ENCODE measurements at regions not wholly inside any gene's neighbourhood (a gene's known extent, or its start where the extent isn't known, plus 50 kb on each side); places are given as distances from the start of the nearest gene placed in this dataset.

GRCh38 chr5:4571248-4571948 lies 568.7 kb upstream of the ADAMTS16 start:
- no peak for DNase-seq
- no peak for FAIRE-seq
- intact Hi-C loops (cut with DNase I) = no loop called here

DNA sequence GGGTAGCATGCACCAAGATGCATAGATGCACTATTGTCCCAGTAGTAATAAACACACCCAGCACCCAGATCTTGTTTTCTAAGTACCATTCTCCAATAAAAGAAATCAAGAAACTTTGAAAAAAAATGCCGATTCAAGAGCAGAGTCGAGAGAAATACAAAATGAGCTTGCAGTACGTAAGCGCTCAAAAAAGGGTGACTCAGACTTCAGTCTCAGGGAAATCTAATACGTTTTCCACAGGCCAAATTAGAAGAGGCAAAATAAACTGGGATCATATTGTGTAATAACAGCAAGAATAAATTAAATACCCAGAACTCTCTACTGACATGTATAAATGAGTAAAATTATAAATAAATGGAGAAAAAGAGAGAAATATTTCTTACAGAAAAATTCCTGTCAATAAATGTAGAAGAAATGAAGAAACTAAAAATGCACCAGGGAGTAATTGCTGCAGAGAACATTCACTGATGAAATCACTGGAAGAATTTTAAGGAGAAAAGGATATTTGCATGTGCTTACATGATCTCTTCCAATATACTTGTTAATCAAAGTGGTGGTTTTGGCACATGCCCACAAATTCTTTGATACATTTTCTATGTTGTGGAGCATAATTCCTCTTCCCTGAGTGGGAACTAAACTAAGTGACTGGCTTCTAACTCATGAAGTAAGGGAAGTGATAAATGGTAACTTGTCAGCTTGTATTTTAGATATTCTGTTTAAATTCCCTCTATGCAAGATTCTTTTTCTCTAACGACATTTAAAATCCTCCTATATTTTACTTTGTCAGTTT lies 567.6 kb upstream of the ADAMTS16 start:
- Histone ChIP-seq H3K36me3 (no peaks in the 10 kb centered on the region), H3K4me3 (no peak overlapping the region), H3K27ac (no peak overlapping the region), H3K4me1 (no peaks in the 10 kb centered on the region), H3K27me3 (no peaks in the 10 kb centered on the region), H3K9me3 (no peaks in the 10 kb centered on the region)
- 65 to 79% methylated on average over 6 of the region's 6 CpGs for WGBS, 2 donors
- intact Hi-C loops (cut with DNase I) = no loop called here
- FAIRE-seq (no peak), ATAC-seq (no peak), DNase-seq (no peak)
- no peak for TF ChIP-seq CTCF (IDR thresholded peaks at IDR 0.05)

More at GRCh38 chr5:4571248-4571948, 568.7 kb upstream of the ADAMTS16 start:
- H3K4me1 ChIP-seq = no peaks in the 10 kb centered on the region
- H3K27ac ChIP-seq = no peak overlapping the region
- no peak overlapping the region for H3K4me3 ChIP-seq
- H3K27me3 ChIP-seq = no peaks in the 10 kb centered on the region
- H3K36me3 ChIP-seq = no peaks in the 10 kb centered on the region
- no peaks in the 10 kb centered on the region for H3K9me3 ChIP-seq
- ATAC-seq = no peak
- no peak for TF ChIP-seq CTCF (IDR thresholded peaks at IDR 0.05)
- WGBS, 2 donors = 52 to 64% methylated on average over 7 of the region's 7 CpGs

- no peak for ATAC-seq
- Histone ChIP-seq H3K27ac (no peak overlapping the region), H3K4me1 (no peaks in the 10 kb centered on the region), H3K27me3 (no peaks in the 10 kb centered on the region), H3K4me3 (no peak overlapping the region), H3K9me3 (no peaks in the 10 kb centered on the region), H3K36me3 (no peaks in the 10 kb centered on the region)
- 42 to 60% methylated on average over 4 of the region's 4 CpGs for WGBS, 2 donors
- DNase-seq = no peak
- TF ChIP-seq CTCF (IDR thresholded peaks at IDR 0.05) = no peak
- no peak for FAIRE-seq
- intact Hi-C loops (cut with DNase I) = no loop called here
These were observed 564.5 kb upstream of the ADAMTS16 start for GRCh38 chr5:4575608-4576007.

GRCh38 chr5:4576161-4576748 lies 563.9 kb upstream of the ADAMTS16 start:
- H3K27ac ChIP-seq = no peak overlapping the region
- FAIRE-seq (no peak), DNase-seq (no peak), ATAC-seq (no peak)
- H3K4me3 ChIP-seq = no peak overlapping the region
- H3K9me3 ChIP-seq = no peaks in the 10 kb centered on the region
- WGBS, 2 donors = 40 to 50% methylated on average over 4 of the region's 4 CpGs
- no peaks in the 10 kb centered on the region for H3K4me1 ChIP-seq
- no peaks in the 10 kb centered on the region for H3K36me3 ChIP-seq
- intact Hi-C loops (cut with DNase I) = no loop called here
- no peaks in the 10 kb centered on the region for H3K27me3 ChIP-seq
- no peak for TF ChIP-seq CTCF (IDR thresholded peaks at IDR 0.05)

Measured in pancreas (tissue), 10 donors.